WTC11 (cell line): ENCODE measurements at regions not wholly inside any gene's neighbourhood (a gene's known extent, or its start where the extent isn't known, plus 50 kb on each side); places are given as distances from the start of the nearest gene placed in this dataset.

ENCODE experiments used
- ATAC-seq: fragments of 200-7000 bp; cut with Tn5 transposase; 2 replicates; pipeline ENCODE4 v1.10.0; 2021; ENCODE audit warnings: mild to moderate bottlenecking, moderate library complexity
- CTCF ChIA-PET: fragments of 300-600 bp; sonication (Branson Sonifier 250); formaldehyde crosslinking; loops from one replicate; lab custom pipeline; 2021; ENCODE audit warnings: antibody characterized with exemption; lab: Charles Lee
- POLR2A ChIA-PET: fragments of 350-600 bp; sonication (Branson Sonifier 250); formaldehyde crosslinking; loops from one replicate; lab custom pipeline; 2021; ENCODE audit warnings: antibody characterized with exemption; lab: Charles Lee
- DNase-seq: peaks from one replicate; pipeline ENCODE4 v3.0.0; 2021; ENCODE audit warnings: low spot score
- H3K27ac Mint-ChIP-seq: 2 replicates; pipeline ENCODE4 v1.8.0; 2021; ENCODE audit warnings: mixed read lengths
- H3K27me3 Mint-ChIP-seq: 2 replicates; pipeline ENCODE4 v1.8.0; 2021; ENCODE audit warnings: low read depth, mild to moderate bottlenecking, moderate library complexity, mixed read lengths
- H3K36me3 Mint-ChIP-seq: 2 replicates; pipeline ENCODE4 v1.8.0; 2021; ENCODE audit warnings: mixed read lengths
- H3K4me1 Mint-ChIP-seq: 2 replicates; pipeline ENCODE4 v1.8.0; 2022; ENCODE audit warnings: mixed read lengths
- H3K4me3 Mint-ChIP-seq: 2 replicates; pipeline ENCODE4 v1.8.0; 2021; ENCODE audit warnings: mild to moderate bottlenecking, moderate library complexity, mixed read lengths
- H3K9me3 Mint-ChIP-seq: 2 replicates; pipeline ENCODE4 v1.8.0; 2021; ENCODE audit warnings: mixed read lengths
- AFF4 ChIP-seq: sonication (generic); formaldehyde crosslinking; IDR thresholded peaks from 2 replicates; pipeline ENCODE4 v1.8.1; 2023; ENCODE audit warnings: mild to moderate bottlenecking, missing genetic modification reagents, borderline replicate concordance
- ATF2 ChIP-seq: sonication (generic); formaldehyde crosslinking; IDR thresholded peaks from 2 replicates; pipeline ENCODE4 v1.8.1; 2022; ENCODE audit warnings: low read depth, missing genetic modification reagents, borderline replicate concordance
- ATF6 ChIP-seq: sonication (generic); formaldehyde crosslinking; IDR thresholded peaks from 2 replicates; pipeline ENCODE4 v1.8.1; 2023; ENCODE audit warnings: mild to moderate bottlenecking, missing genetic modification reagents
- CBFB ChIP-seq: sonication (generic); formaldehyde crosslinking; IDR thresholded peaks from 2 replicates; pipeline ENCODE4 v1.8.1; 2022; ENCODE audit warnings: mild to moderate bottlenecking, low read depth, missing genetic modification reagents
- E2F1 ChIP-seq: sonication (generic); formaldehyde crosslinking; IDR thresholded peaks from 2 replicates; pipeline ENCODE4 v1.8.0; 2022; ENCODE audit warnings: mild to moderate bottlenecking, missing genetic modification reagents
- E2F4 ChIP-seq: sonication (generic); formaldehyde crosslinking; IDR thresholded peaks from 2 replicates; pipeline ENCODE4 v1.8.1; 2022; ENCODE audit warnings: low read depth, mild to moderate bottlenecking, moderate library complexity, missing genetic modification reagents, borderline replicate concordance
- ELF4 ChIP-seq: sonication (generic); formaldehyde crosslinking; IDR thresholded peaks from 2 replicates; pipeline ENCODE4 v1.8.1; 2022; ENCODE audit warnings: low read depth, mild to moderate bottlenecking, moderate library complexity, missing genetic modification reagents
- EMX1 ChIP-seq: fragments of 250-450 bp; sonication (Bioruptor Pico); IDR thresholded peaks from 2 replicates; pipeline ENCODE4 v1.8.0; 2021; ENCODE audit warnings: mild to moderate bottlenecking
- FOXP1 ChIP-seq: sonication (generic); formaldehyde crosslinking; IDR thresholded peaks from 2 replicates; pipeline ENCODE4 v1.8.0; 2022; ENCODE audit warnings: missing genetic modification reagents, mild to moderate bottlenecking, moderate library complexity, borderline replicate concordance
- HMGXB4 ChIP-seq: sonication (generic); formaldehyde crosslinking; IDR thresholded peaks from 2 replicates; pipeline ENCODE4 v1.8.1; 2023; ENCODE audit warnings: mild to moderate bottlenecking, moderate library complexity, missing genetic modification reagents
- JUN ChIP-seq: sonication (generic); formaldehyde crosslinking; IDR thresholded peaks from 2 replicates; pipeline ENCODE4 v1.8.0; 2023; ENCODE audit warnings: mild to moderate bottlenecking, missing genetic modification reagents
- PRRX2 ChIP-seq: fragments of 250-450 bp; sonication (Bioruptor Pico); IDR thresholded peaks from 2 replicates; pipeline ENCODE4 v1.8.0; 2021; ENCODE audit warnings: mild to moderate bottlenecking
- RELA ChIP-seq: sonication (generic); formaldehyde crosslinking; IDR thresholded peaks from 2 replicates; pipeline ENCODE4 v1.8.1; 2022; ENCODE audit warnings: missing genetic modification reagents, mild to moderate bottlenecking, borderline replicate concordance
- SMAD3 ChIP-seq: sonication (generic); formaldehyde crosslinking; IDR thresholded peaks from 2 replicates; pipeline ENCODE4 v1.8.0; 2022; ENCODE audit warnings: missing genetic modification reagents, mild to moderate bottlenecking, borderline replicate concordance
- SP1 ChIP-seq: sonication (generic); formaldehyde crosslinking; conservative IDR thresholded peaks from 2 replicates; pipeline ENCODE4 v1.8.1; 2022; ENCODE audit warnings: missing genetic modification reagents
- TEAD1 ChIP-seq: sonication (generic); formaldehyde crosslinking; IDR thresholded peaks from 2 replicates; pipeline ENCODE4 v1.8.0; 2022; ENCODE audit warnings: mild to moderate bottlenecking, missing genetic modification reagents
- ZNF281 ChIP-seq: sonication (generic); formaldehyde crosslinking; IDR thresholded peaks from 2 replicates; pipeline ENCODE4 v1.8.0; 2023; ENCODE audit warnings: mild to moderate bottlenecking, missing genetic modification reagents
- ZNF416 ChIP-seq: fragments of 250-450 bp; sonication (Bioruptor Pico); IDR thresholded peaks from 2 replicates; pipeline ENCODE4 v1.9.0; 2021; ENCODE audit warnings: mild to moderate bottlenecking, inconsistent platforms
- ZSCAN18 ChIP-seq: fragments of 250-450 bp; sonication (Bioruptor Pico); IDR thresholded peaks from 2 replicates; pipeline ENCODE4 v2.1.2; 2022; ENCODE audit warnings: mild to moderate bottlenecking, moderate library complexity

GRCh38 chr4:36394352-36394903 lies 113.0 kb downstream of the DTHD1 start:
- H3K4me1 Mint-ChIP-seq: no peaks in the 10 kb centered on the region
- no peak overlapping the region for H3K4me3 Mint-ChIP-seq
- no peak for DNase-seq
- TF ChIP-seq TEAD1 (CRISPR knock-in tag) (no peak), AFF4 (CRISPR knock-in tag) (no peak), E2F4 (CRISPR knock-in tag) (no peak), SMAD3 (CRISPR knock-in tag) (no peak), EMX1 (CRISPR knock-in tag) (no peak), JUN (CRISPR knock-in tag) (no peak), HMGXB4 (no peak), ZNF416 (CRISPR knock-in tag) (no peak), ATF2 (no peak), ELF4 (CRISPR knock-in tag) (no peak), ZSCAN18 (no peak), ATF6 (CRISPR knock-in tag) (no peak), FOXP1 (CRISPR knock-in tag) (no peak), PRRX2 (CRISPR knock-in tag) (no peak), CBFB (CRISPR knock-in tag) (no peak), RELA (no peak), ZNF281 (no peak), SP1 (no peak), E2F1 (CRISPR knock-in tag) (no peak)
- no peak for ATAC-seq
- no peaks in the 10 kb centered on the region for H3K27me3 Mint-ChIP-seq
- H3K36me3 Mint-ChIP-seq: no peaks in the 10 kb centered on the region
- POLR2A ChIA-PET: no interaction called here
- CTCF ChIA-PET: no interaction called here
- H3K9me3 Mint-ChIP-seq: no peaks in the 10 kb centered on the region
- no peak overlapping the region for H3K27ac Mint-ChIP-seq
